GM20000 (cell line): ENCODE measurements at regions not wholly inside any gene's neighbourhood (a gene's known extent, or its start where the extent isn't known, plus 50 kb on each side); places are given as distances from the start of the nearest gene placed in this dataset.

ENCODE experiments used
- DNase-seq: peaks from one replicate; pipeline ENCODE4 v3.0.0; 2012; ENCODE audit warnings: low spot score
- TF ChIP-seq, protein P1 (sequence below): IDR thresholded peaks from 2 replicates; pipeline ENCODE4 v1.5.1; 2012; ENCODE audit warnings: mild to moderate bottlenecking, control low read depth; ENCODE audit errors: extremely low read depth, missing control alignments

DNA sequence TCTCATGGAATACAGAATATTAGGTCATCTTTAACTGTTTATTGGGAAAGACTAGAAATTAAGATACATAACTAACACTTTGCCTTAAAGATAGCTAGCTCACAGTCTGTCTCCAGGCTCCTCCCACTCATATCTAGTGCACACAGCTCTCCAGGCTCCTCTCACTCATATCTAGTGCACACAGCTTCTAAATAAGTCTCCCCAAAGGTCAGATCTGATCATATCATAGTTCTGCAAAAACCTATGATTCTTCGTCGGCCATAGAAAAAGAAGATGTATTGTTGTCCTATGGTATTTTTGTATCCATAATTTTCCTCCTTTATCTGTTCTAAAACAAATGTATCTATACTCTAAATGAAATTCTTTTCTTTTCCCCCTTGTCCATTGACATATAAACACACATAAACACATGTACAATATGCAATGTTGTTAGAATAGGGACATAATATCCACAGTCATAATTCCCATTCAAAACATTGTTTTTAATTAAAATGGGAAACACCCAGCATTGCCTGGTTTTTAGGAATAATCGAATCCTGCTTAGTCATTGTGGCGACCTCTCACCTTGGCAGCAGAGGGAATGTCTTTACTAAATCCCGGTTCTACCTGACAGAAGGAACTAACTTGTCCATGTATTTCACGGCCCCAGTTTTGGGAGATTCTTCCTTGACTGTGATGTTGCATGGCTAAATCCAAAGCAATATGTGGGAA is 1282.0 kb downstream of the PCDH7 start:
- TF ChIP-seq, protein P1, sequence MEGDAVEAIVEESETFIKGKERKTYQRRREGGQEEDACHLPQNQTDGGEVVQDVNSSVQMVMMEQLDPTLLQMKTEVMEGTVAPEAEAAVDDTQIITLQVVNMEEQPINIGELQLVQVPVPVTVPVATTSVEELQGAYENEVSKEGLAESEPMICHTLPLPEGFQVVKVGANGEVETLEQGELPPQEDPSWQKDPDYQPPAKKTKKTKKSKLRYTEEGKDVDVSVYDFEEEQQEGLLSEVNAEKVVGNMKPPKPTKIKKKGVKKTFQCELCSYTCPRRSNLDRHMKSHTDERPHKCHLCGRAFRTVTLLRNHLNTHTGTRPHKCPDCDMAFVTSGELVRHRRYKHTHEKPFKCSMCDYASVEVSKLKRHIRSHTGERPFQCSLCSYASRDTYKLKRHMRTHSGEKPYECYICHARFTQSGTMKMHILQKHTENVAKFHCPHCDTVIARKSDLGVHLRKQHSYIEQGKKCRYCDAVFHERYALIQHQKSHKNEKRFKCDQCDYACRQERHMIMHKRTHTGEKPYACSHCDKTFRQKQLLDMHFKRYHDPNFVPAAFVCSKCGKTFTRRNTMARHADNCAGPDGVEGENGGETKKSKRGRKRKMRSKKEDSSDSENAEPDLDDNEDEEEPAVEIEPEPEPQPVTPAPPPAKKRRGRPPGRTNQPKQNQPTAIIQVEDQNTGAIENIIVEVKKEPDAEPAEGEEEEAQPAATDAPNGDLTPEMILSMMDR, result no peak
- no peak for DNase-seq

GRCh38 chr4:32003548-32003947 is 1283.4 kb downstream of the PCDH7 start:
- no peak for DNase-seq

DNA sequence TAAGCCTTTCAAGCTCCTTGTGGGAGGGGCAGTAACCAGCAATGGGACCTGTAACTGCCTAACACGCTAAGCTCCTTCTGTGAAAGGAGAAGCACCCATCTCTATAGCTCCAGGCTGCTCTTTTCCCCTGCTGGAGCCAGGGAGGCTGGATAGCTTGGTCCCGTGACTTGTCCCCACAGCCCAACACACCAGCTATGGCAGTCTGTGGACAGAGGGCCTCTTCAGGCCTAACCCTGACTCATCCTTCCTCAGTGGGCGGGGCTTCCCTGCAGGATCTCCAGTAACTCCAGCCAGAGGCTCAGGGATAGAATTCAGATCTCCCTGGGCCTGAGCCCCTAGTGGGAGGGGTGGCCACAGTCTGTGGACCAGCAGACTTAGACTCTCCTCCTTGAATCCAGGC is 1290.1 kb downstream of the PCDH7 start:
- no peak for DNase-seq
- TF ChIP-seq, protein P1, result no peak

More at GRCh38 chr4:32003548-32003947, 1283.4 kb downstream of the PCDH7 start:
- TF ChIP-seq, protein P1, result no peak

DNA sequence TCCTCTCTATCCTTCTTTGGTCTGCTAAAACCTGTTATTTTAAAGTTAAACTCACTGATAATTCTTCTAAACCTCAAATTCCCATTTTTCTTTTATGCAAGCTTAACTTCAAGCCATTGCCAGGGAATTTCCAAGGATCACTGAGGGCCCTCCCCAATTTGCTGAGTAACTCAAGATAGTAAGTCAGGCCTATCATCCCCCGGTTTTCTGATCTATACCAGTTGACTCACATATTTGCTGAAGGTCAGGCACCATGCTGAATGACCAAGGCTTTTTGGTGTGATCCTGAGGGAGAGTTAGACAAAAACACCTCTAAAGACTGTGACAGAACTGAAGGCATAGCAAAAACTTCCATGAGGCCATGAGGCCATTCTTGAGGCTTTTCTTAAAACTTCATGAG is 1301.9 kb downstream of the PCDH7 start:
- no peak for DNase-seq
- TF ChIP-seq, protein P1, result no peak

GRCh38 chr4:32025851-32026459 is 1305.8 kb downstream of the PCDH7 start:
- no peak for DNase-seq
- TF ChIP-seq, protein P1, result no peak

DNA sequence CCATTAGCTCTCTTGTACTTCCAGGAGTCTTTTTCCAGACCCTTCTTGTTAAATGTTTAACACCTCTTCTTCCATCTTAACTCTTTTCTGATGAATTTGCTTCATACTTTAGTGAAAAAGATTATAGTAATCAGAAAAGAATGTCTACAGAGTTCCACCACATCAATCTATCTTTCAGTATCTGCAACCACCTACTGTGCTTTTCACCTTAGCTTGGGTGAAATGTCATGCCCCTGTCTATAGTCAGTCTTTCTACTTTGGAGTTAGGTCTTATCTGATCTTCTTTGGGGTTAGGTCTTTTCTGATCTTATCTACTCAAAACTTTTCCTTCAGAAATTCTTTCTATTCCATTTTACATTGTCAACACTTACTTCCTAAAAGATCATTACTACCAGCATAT is 1310.2 kb downstream of the PCDH7 start:
- TF ChIP-seq, protein P1, result no peak
- no peak for DNase-seq

- TF ChIP-seq, protein P1, result no peak
- DNase-seq, result no peak
Measured at GRCh38 chr4:32031026-32031425, 1310.9 kb downstream of the PCDH7 start.
